SK-N-SH (cell line): ENCODE measurements at regions not wholly inside any gene's neighbourhood (a gene's known extent, or its start where the extent isn't known, plus 50 kb on each side); places are given as distances from the start of the nearest gene placed in this dataset.
A peak's percentile ranks its signal among the peaks of the same experiment; 100 is the strongest.

ENCODE experiments used
- CTCF ChIA-PET: fragments of 300-600, 350-600 bp; formaldehyde crosslinking; extraction: SDS; loops from one replicate; lab custom pipeline; 2021; lab: Yijun Ruan, JAX
- POLR2A ChIA-PET: fragments of 350-600 bp; sonication (Branson Sonifier 250); formaldehyde crosslinking; extraction: SDS; loops from one replicate; lab custom pipeline; 2020; ENCODE audit warnings: antibody characterized with exemption, inconsistent platforms; lab: Yijun Ruan, JAX
- DNase-seq: peaks from one replicate; pipeline ENCODE4 v3.0.0; 2012
- H2AFZ ChIP-seq: fragments of 200-600 bp; sonication (generic); 2 replicates; pipeline ENCODE4 v1.8.1; 2016; ENCODE audit warnings: antibody characterized with exemption, mild to moderate bottlenecking, low read depth
- H3F3A ChIP-seq: fragments of 200-600 bp; sonication (generic); replicated peaks from 2 replicates; pipeline ENCODE3; 2016; ENCODE audit warnings: antibody characterized with exemption, mild to moderate bottlenecking; ENCODE audit not compliant: insufficient read depth
- H3K27ac ChIP-seq, 2 experiments: fragments of 200-500 bp in 1 of 2; fragments of 200-600 bp in 1 of 2; sonication (Bioruptor generic) in 1 of 2; sonication (generic), shearing (Covaris generic) in 1 of 2; 2 replicates each; pipeline versions ENCODE4 v1.5.1 to v1.6.1; 2014 to 2016; ENCODE audit warnings: low read depth in 2 of 2, inconsistent platforms in 1 of 2, low read length in 1 of 2, mild to moderate bottlenecking in 1 of 2, mixed read lengths in 1 of 2
- H3K27me3 ChIP-seq: fragments of 200-600 bp; sonication (generic), shearing (Covaris generic); 2 replicates; pipeline ENCODE4 v1.6.1; 2016; ENCODE audit warnings: mixed run types; ENCODE audit not compliant: insufficient read depth
- H3K36me3 ChIP-seq, 2 experiments: fragments of 200-500 bp in 1 of 2; fragments of 200-600 bp in 1 of 2; sonication (Bioruptor generic) in 1 of 2; sonication (generic) in 1 of 2; replicated peaks in 1 of 2; 2 replicates each; pipeline versions ENCODE3 to v1.5.1; 2014 to 2016; ENCODE audit warnings: low read length in 1 of 2, mild to moderate bottlenecking in 1 of 2; ENCODE audit not compliant: insufficient read depth in 2 of 2, control insufficient read depth in 1 of 2
- H3K4me1 ChIP-seq, 2 experiments: fragments of 200-500 bp in 1 of 2; fragments of 200-600 bp in 1 of 2; sonication (Bioruptor generic) in 1 of 2; sonication (generic), shearing (Covaris generic) in 1 of 2; 2 replicates each; pipeline versions ENCODE4 v1.5.1 to v1.6.1; 2014 to 2016; ENCODE audit warnings: low read depth in 1 of 2, low read length in 1 of 2, mixed run types in 1 of 2; ENCODE audit not compliant: insufficient read depth in 2 of 2, control insufficient read depth in 1 of 2
- H3K4me2 ChIP-seq: fragments of 200-600 bp; sonication (generic), shearing (Covaris generic); 2 replicates; pipeline ENCODE4 v1.6.1; 2017; ENCODE audit warnings: mixed run types
- H3K4me3 ChIP-seq, 2 experiments: fragments of 200-500 bp in 1 of 2; fragments of 200-600 bp in 1 of 2; sonication (Bioruptor generic) in 1 of 2; sonication (generic), shearing (Covaris generic) in 1 of 2; 2 replicates each; pipeline versions ENCODE4 v1.5.1 to v1.8.1; 2014 to 2016; ENCODE audit warnings: low read depth in 2 of 2, inconsistent platforms in 1 of 2, low read length in 1 of 2, mild to moderate bottlenecking in 1 of 2, mixed read lengths in 1 of 2, moderate library complexity in 1 of 2
- H3K79me2 ChIP-seq: fragments of 200-600 bp; sonication (generic); 2 replicates; pipeline ENCODE4 v1.8.1; 2017; ENCODE audit warnings: mild to moderate bottlenecking; ENCODE audit not compliant: insufficient read depth
- H3K9ac ChIP-seq: fragments of 200-600 bp; sonication (generic); 2 replicates; pipeline ENCODE4 v1.6.1; 2017; ENCODE audit warnings: mixed run types
- H3K9me2 ChIP-seq: fragments of 200-600 bp; sonication (generic); 2 replicates; pipeline ENCODE4 v1.6.1; 2017; ENCODE audit warnings: mixed run types
- H3K9me3 ChIP-seq: fragments of 200-600 bp; sonication (generic); 2 replicates; pipeline ENCODE4 v1.6.1; 2017; ENCODE audit warnings: mixed run types, mild to moderate bottlenecking, moderate library complexity
- H4K20me1 ChIP-seq: fragments of 200-600 bp; sonication (generic); 2 replicates; pipeline ENCODE4 v1.6.1; 2017; ENCODE audit warnings: mild to moderate bottlenecking, mixed run types; ENCODE audit not compliant: insufficient read depth
- CHD2 ChIP-seq: fragments of 150-350 bp; IDR thresholded peaks from 2 replicates; pipeline ENCODE4 v1.6.1; 2018; ENCODE audit warnings: low read length; ENCODE audit not compliant: partially characterized antibody
- ELF1 ChIP-seq: IDR thresholded peaks from 2 replicates; pipeline ENCODE4 v1.4.0; 2012
- EP300 ChIP-seq, 2 experiments: IDR thresholded peaks; 2 replicates each; pipeline versions ENCODE4 v1.4.0 to v1.6.1; 2012; ENCODE audit warnings: borderline replicate concordance in 1 of 2, low read depth in 1 of 2, low read length in 1 of 2
- EZH2phosphoT487 ChIP-seq: fragments of 200-600 bp; sonication (generic); IDR thresholded peaks from 2 replicates; pipeline ENCODE4 v1.6.1; 2017; ENCODE audit warnings: low read depth, mixed run types, mild to moderate bottlenecking, antibody characterized with exemption, moderate library complexity, borderline replicate concordance
- FOXJ3 ChIP-seq: sonication (generic); formaldehyde crosslinking; IDR thresholded peaks from 2 replicates; pipeline ENCODE4 v1.5.1; 2020; ENCODE audit warnings: mild to moderate bottlenecking, missing genetic modification reagents
- GATA2 ChIP-seq: sonication (generic); formaldehyde crosslinking; IDR thresholded peaks from 2 replicates; pipeline ENCODE4 v1.5.0; 2020; ENCODE audit warnings: mild to moderate bottlenecking, missing genetic modification reagents
- JUND ChIP-seq: IDR thresholded peaks from 2 replicates; pipeline ENCODE4 v1.4.0; 2012
- MXI1 ChIP-seq: IDR thresholded peaks from 2 replicates; pipeline ENCODE4 v1.6.1; 2012; ENCODE audit warnings: mild to moderate bottlenecking, low read depth, low read length, improper control_type of control experiment
- RAD21 ChIP-seq: IDR thresholded peaks from 2 replicates; pipeline ENCODE4 v1.6.1; 2012; ENCODE audit warnings: mild to moderate bottlenecking, low read length
- RCOR1 ChIP-seq: fragments of 150-350 bp; IDR thresholded peaks from 2 replicates; pipeline ENCODE4 v1.6.1; 2017; ENCODE audit warnings: antibody characterized with exemption, low read length
- RFX5 ChIP-seq: IDR thresholded peaks from 2 replicates; pipeline ENCODE4 v1.6.1; 2012; ENCODE audit warnings: mild to moderate bottlenecking, improper control_type of control experiment, low read length
- TCF12 ChIP-seq: IDR thresholded peaks from 2 replicates; pipeline ENCODE4 v1.4.0; 2012
- TEAD4 ChIP-seq: IDR thresholded peaks from 2 replicates; pipeline ENCODE4 v1.4.0; 2012; ENCODE audit warnings: mild to moderate bottlenecking, borderline replicate concordance; ENCODE audit not compliant: insufficient read depth
- YY1 ChIP-seq: IDR thresholded peaks from 2 replicates; pipeline ENCODE4 v1.4.0; 2012; ENCODE audit warnings: low read depth, mild to moderate bottlenecking
- WGBS: methylation state at CpG from one replicate; pipeline ENCODE4 v1.1.6; 2017; ENCODE audit warnings: low lambda C conversion rate; 5-methylcytosine and 5-hydroxymethylcytosine counted together
- TF ChIP-seq, protein P1 (sequence below): IDR thresholded peaks from 2 replicates; pipeline ENCODE4; 2012
- TF ChIP-seq, protein P2 (sequence below): IDR thresholded peaks from 2 replicates; pipeline ENCODE4 v1.4.0; 2012; ENCODE audit warnings: low read depth, borderline replicate concordance
- TF ChIP-seq, protein P3 (sequence below): fragments of 150-350 bp; IDR thresholded peaks from 2 replicates; pipeline ENCODE4 v1.6.1; 2017; ENCODE audit warnings: antibody characterized with exemption, low read length, low read depth, borderline replicate concordance

DNA sequence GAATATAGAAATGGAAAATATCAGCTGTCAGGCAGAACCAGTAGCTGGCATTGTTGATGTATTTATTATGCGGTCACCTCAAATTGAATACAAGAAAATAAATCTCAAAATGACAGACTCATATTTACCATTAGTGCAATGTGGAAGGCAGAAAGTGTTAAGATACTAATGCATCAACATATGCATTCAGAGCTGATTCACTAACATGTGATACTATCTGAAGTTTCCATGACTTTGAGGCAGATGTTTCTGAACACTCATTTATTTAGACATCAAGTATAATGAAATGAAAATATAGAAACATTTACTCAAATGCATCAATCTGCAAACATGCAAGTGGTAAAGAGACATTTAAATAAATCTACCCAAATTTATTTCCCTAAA lies 474.2 kb upstream of the SLC10A2 start:
- Histone ChIP-seq H3K9me2 (no peaks in the 10 kb centered on the region), H2AFZ (no peak overlapping the region), H3K27me3 (no peaks in the 10 kb centered on the region), H3K4me2 (no peak overlapping the region), H3K36me3 (no peaks in the 10 kb centered on the region), H3K79me2 (no peaks in the 10 kb centered on the region), H4K20me1 (no peaks in the 10 kb centered on the region), H3K27ac (peak overlapping the region in 1 of 2 experiments; percentile 97; a peak in 2 of 4 replicates), H3K9me3 (peaks cover 8% of the 10 kb centered on the region; the same call in 1 of the 2 replicates), H3F3A (no peaks in the 10 kb centered on the region), H3K9ac (no peak overlapping the region)
- POLR2A ChIA-PET: no interaction called here
- CTCF ChIA-PET: interaction anchor here (0.9 to 1.8 kb wide), 6 partner anchors 9 to 466 kb away, joined by 3 to 4 read pairs (median 4); no protein-coding TSS in a partner anchor
- WGBS: 38% methylated on average over 1 of the region's 1 CpG
- TF ChIP-seq TCF12: no peak
- peak; percentile 42; the same call in 1 of the 2 replicates for TF ChIP-seq RAD21
- peak; percentile 7 for TF ChIP-seq CHD2
- 0 out of 2 replicates have a peak, but pooled peaks have one; percentile 40 for TF ChIP-seq FOXJ3 (CRISPR knock-in tag)
- TF ChIP-seq EP300 (IDR thresholded peaks at IDR 0.05; ENCODE audit: borderline replicate concordance in 1 of 2, low read depth in 1 of 2, low read length in 1 of 2): peak in 1 of 2 experiments; percentile 86; a peak in 2 of 4 replicates
- TF ChIP-seq YY1: no peak
- TF ChIP-seq GATA2 (CRISPR knock-in tag): peak; percentile 66
- TF ChIP-seq RCOR1: peak; percentile 74
- TF ChIP-seq, all 33 proteins: peak for 6
- Histone ChIP-seq H3K4me3 (no peak overlapping the region), H3K4me1 (peaks cover 0 to 9% of the 10 kb centered on the region in 2 experiments; a peak in 2 of 4 replicates)
- DNase-seq: peak; percentile 10

- Histone ChIP-seq H2AFZ (no peak overlapping the region), H3K9me3 (peaks cover 8% of the 10 kb centered on the region; the same call in 1 of the 2 replicates)
- POLR2A ChIA-PET: no interaction called here
- TF ChIP-seq, protein P1, sequence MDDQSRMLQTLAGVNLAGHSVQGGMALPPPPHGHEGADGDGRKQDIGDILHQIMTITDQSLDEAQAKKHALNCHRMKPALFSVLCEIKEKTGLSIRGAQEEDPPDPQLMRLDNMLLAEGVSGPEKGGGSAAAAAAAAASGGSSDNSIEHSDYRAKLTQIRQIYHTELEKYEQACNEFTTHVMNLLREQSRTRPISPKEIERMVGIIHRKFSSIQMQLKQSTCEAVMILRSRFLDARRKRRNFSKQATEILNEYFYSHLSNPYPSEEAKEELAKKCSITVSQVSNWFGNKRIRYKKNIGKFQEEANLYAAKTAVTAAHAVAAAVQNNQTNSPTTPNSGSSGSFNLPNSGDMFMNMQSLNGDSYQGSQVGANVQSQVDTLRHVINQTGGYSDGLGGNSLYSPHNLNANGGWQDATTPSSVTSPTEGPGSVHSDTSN: no peak
- no peak for TF ChIP-seq RAD21
- TF ChIP-seq, all 33 proteins: peak for 0
- Histone ChIP-seq H3K4me2 (no peak overlapping the region), H4K20me1 (no peaks in the 10 kb centered on the region), H3F3A (no peaks in the 10 kb centered on the region), H3K79me2 (no peaks in the 10 kb centered on the region), H3K4me3 (no peak overlapping the region; a peak in 1 of 4 replicates), H3K27ac (peak overlapping the region in 1 of 2 experiments; percentile 97; a peak in 2 of 4 replicates), H3K4me1 (peaks cover 0 to 9% of the 10 kb centered on the region in 2 experiments; a peak in 2 of 4 replicates), H3K36me3 (no peaks in the 10 kb centered on the region), H3K9me2 (no peaks in the 10 kb centered on the region), H3K9ac (no peak overlapping the region), H3K27me3 (no peaks in the 10 kb centered on the region)
- CTCF ChIA-PET: interaction anchor here (0.9 to 1.8 kb wide), 5 partner anchors 9 to 466 kb away, joined by 3 to 4 read pairs (median 4); no protein-coding TSS in a partner anchor
- DNase-seq: no peak
- WGBS: 27% methylated on average over 4 of the region's 4 CpGs
Observed at GRCh38 chr13:103539721-103540381, 473.6 kb upstream of the SLC10A2 start.

DNA sequence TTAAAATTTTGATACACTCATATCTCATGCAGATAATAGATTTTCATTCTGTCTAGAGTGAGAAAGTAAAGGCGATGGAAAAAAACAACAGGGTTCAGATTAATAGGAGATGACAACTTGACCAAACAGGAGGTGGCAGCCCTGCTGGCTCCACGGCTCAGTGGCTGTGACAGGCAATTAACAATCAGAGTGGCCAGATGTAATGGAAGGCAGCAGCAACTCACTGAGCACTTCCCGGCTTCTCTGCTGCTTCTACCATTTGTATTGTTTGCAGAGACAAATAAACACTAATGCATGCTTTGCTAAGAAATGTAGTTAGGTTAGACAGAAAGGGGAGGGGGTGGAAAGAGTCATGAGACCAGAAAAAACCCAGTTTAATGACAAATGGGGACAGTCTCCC lies 473.0 kb upstream of the SLC10A2 start:
- 1% methylated on average over 3 of the region's 3 CpGs for WGBS
- H3K9me2 ChIP-seq: no peaks in the 10 kb centered on the region
- CTCF ChIA-PET: interaction anchor here (0.7 to 0.9 kb wide), 2 partner anchors 41 to 467 kb away, joined by 3 to 4 read pairs; no protein-coding TSS in a partner anchor
- H4K20me1 ChIP-seq: no peaks in the 10 kb centered on the region
- H3K27ac ChIP-seq: peak overlapping the region in 1 of 2 experiments; percentile 97; a peak in 2 of 4 replicates
- H3K4me3 ChIP-seq: no peak overlapping the region; a peak in 1 of 4 replicates
- H3K4me1 ChIP-seq: peaks cover 0 to 9% of the 10 kb centered on the region in 2 experiments; a peak in 2 of 4 replicates
- H3K9me3 ChIP-seq: peaks cover 8% of the 10 kb centered on the region; the same call in 1 of the 2 replicates
- H3K79me2 ChIP-seq: no peaks in the 10 kb centered on the region
- H2AFZ ChIP-seq: no peak overlapping the region
- POLR2A ChIA-PET: no interaction called here
- H3K4me2 ChIP-seq: no peak overlapping the region
- DNase-seq: peak; percentile 45
- no peaks in the 10 kb centered on the region for H3F3A ChIP-seq
- no peak overlapping the region for H3K9ac ChIP-seq
- H3K27me3 ChIP-seq: no peaks in the 10 kb centered on the region
- no peaks in the 10 kb centered on the region for H3K36me3 ChIP-seq
- TF ChIP-seq RCOR1: peak; percentile 70
- no peak for TF ChIP-seq JUND
- peak; percentile 62 for TF ChIP-seq GATA2 (CRISPR knock-in tag)
- no peak for TF ChIP-seq YY1
- TF ChIP-seq TCF12: peak; percentile 31; the same call in 1 of the 2 replicates
- TF ChIP-seq RAD21: peak; percentile 63
- TF ChIP-seq EP300 (IDR thresholded peaks at IDR 0.05; ENCODE audit: borderline replicate concordance in 1 of 2, low read depth in 1 of 2, low read length in 1 of 2): peak in 1 of 2 experiments; percentile 92; a peak in 2 of 4 replicates
- TF ChIP-seq, protein P2, sequence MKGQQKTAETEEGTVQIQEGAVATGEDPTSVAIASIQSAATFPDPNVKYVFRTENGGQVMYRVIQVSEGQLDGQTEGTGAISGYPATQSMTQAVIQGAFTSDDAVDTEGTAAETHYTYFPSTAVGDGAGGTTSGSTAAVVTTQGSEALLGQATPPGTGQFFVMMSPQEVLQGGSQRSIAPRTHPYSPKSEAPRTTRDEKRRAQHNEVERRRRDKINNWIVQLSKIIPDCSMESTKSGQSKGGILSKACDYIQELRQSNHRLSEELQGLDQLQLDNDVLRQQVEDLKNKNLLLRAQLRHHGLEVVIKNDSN: no peak
- TF ChIP-seq ELF1: no peak
- no peak for TF ChIP-seq TEAD4
- TF ChIP-seq, protein P3, sequence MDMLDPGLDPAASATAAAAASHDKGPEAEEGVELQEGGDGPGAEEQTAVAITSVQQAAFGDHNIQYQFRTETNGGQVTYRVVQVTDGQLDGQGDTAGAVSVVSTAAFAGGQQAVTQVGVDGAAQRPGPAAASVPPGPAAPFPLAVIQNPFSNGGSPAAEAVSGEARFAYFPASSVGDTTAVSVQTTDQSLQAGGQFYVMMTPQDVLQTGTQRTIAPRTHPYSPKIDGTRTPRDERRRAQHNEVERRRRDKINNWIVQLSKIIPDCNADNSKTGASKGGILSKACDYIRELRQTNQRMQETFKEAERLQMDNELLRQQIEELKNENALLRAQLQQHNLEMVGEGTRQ: no peak
- peak; percentile 76 for TF ChIP-seq MXI1
- TF ChIP-seq RFX5: peak; percentile 40; the same call in 1 of the 2 replicates
- TF ChIP-seq EZH2phosphoT487: no peak
- TF ChIP-seq CHD2: peak; percentile 79
- TF ChIP-seq FOXJ3 (CRISPR knock-in tag): peak; percentile 64; the same call in 1 of the 2 replicates
